HG03460 (cell line): ENCODE measurements at regions not wholly inside any gene's neighbourhood (a gene's known extent, or its start where the extent isn't known, plus 50 kb on each side); places are given as distances from the start of the nearest gene placed in this dataset.

Source experiments
- ATAC-seq: cut with Tn5 transposase; IDR thresholded peaks from one replicate; pipeline ENCODE4 v1.9.1; 2021; ENCODE audit not compliant: unreplicated experiment

DNA sequence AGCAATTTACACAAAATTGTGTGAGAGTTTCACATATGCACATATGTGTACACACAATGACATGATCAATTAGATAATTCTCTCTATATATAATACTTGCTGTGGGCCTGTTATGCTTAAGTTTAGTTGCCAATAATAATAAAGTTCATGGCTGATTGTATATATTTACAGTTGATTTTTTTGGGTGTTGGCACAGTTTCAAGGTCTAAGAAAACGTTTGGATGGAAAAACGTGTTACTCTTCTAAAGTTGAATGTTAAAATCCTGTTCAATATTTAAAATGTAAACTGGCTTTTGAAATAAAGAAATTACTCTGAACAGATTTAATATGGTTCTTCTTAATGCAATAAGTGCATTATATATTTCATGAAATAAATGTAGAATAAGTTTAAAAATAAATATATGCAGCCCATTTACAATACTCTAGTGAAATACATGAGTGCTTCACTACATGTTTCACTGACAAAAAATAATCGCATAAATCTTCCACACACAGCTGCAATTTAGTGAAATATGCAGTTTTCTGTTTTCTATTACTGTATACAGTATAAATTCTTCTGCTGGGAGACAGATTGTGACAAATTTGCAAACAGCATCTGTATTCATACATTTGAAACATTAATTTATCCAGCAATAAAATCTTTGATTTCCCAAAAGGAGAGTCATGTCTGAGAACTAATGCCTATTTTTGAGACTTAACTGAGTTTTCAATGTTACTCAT, 586.9 kb upstream of the KLHL1 start:
- no peak for ATAC-seq

DNA sequence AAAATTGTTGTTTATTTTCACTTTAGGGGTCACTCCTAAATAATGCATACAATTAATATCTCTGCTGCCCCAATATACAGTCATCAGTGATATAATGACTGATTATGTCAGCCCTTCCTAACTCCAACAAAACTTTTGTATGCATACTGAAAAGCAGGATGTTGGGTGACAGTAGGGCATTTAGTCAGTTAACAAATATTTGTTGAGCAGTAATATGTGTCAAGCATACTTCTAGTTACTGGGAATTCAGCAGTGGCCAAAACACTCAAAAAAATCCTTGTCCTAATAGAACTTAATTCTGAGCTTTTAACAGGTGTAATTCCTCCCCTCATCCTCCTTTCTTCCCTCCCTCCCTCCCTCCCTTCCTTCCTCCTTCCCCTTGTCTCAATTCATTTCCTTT, 560.7 kb upstream of the KLHL1 start:
- ATAC-seq, result no peak

DNA sequence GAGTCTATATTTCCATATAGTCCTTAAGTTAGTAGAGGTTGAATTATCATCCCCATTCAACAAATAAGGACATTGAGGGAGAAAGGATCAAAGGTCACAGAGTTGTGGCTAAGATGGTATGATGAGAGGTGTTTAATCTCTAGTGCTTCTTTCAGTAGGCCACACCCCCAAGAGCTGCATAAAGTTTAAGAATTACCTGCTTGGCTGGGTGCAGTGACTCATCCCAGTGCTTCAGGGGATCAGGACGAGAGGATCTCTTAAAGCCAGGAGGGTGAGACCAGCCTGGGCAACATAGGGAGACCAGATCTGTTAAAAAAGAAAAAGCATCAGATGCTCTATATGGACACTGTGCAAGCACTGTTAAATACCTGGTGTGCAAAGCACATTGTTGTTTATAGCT, 560.0 kb upstream of the KLHL1 start:
- no peak for ATAC-seq

DNA sequence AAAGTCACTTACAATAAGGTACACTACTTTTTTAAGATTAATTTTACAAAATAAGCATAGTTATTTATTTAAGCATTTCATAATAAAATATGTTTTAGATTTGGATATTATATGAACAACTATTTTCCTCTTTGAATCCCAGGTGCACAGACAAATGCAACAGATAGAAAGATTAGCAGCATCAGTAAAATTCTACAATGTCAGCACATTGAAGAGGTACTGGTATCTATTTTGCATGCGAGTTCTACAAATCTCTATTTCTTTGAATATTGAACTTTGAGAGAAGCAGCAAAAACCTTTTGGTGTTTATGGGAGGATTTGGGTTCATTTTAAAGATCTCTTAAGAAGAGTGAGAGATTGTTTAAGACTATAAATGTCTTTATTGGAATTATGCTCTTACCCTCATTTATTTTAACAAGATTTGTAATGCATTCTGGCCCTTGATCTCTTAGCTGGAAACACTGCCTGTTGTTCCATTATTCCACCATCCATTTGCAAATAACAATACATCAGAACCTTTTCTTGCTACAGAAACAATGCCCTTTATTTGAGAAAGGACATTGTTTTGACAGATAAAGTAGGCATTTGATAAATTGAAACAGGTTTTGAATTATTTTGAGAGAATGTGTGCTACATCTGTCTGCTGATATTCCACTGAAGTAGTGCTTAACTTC, 558.8 kb upstream of the KLHL1 start:
- ATAC-seq, result no peak

DNA sequence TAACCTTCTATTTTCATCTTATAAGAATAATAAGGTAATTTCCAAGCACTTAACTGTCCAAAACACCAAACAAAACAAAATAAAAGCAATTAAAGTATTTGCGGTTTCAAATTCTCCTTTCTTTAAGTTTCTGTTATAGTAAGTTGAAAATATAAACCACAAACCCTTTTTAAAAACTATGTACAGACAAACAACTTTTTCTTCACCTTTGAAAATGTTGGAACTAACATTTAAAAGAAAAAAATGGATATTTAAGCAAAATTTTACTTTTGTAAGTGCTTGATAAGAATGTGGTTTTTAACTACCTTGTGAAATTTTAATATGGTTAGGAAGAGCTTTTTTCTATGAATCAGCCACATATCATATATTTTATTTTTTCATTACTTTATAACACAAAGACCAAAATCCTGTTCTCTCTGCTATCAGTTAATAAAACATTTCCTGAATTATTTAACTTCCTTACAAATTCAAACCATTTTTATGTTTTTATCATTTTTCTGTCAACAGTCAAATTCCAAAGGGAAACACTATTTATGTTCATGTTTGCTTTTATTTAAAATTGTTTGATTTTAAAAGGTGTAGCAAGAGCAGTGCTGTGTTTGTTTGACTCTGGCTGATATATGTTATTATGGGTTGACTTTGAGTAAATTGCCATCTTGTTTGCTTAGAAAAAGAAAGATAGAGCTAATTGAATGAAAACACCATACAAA, 554.1 kb upstream of the KLHL1 start:
- ATAC-seq, result no peak

DNA sequence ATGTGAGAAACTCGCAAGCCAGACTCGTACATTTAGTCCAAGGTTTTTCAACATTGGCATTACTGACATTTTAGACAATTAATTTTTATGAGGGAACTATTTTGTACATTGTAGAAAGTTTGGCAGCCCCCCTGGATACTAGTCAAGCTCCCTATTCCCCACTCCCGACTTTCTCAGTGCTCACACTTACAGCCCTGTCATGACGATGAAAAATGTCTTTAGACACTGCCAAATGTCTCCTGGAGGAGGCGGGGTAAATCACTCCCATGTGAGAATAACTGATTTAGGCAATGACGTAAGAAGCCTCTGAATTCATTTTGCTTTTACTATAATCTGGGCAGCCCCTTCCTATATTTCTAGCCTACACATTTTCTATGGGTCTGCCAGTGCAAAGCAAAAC, 535.8 kb upstream of the KLHL1 start:
- no peak for ATAC-seq

DNA sequence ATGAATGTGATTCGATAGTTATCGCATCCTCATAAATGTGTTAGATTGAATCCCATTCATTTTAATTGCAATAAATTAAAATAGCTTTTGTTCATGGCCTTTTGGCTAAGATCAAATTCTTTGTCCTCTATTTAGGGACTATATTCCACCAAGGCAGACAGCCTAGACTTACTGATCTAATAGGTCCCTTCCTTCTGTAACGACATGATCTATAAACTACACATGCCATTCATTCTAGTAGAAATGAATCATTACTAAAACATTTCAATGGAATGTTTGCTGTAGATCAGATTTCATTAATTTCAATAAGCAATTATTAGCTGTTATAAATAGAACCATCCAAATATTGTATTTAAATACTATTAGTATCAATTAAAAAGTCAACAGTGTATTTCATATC, 526.6 kb upstream of the KLHL1 start:
- no peak for ATAC-seq

DNA sequence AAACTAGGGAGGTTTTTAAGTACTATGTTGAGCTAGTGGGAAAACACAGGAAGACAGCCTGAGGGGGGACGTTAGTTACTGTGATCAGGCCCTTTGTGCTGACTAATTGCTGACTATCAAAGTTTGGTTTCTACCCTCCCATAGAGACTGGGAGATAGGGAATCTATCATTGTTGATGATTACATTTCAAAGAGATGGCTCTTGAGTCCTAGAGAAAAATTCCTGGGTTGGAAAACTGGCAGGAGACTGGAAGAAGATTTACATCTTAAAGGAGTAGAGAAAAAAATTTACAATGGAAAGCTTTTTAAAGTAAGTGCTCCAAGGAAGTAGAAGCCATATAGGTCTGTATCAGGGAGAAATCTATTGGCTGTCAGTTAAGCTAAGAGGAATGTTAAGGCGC, 522.0 kb upstream of the KLHL1 start:
- ATAC-seq, result no peak

DNA sequence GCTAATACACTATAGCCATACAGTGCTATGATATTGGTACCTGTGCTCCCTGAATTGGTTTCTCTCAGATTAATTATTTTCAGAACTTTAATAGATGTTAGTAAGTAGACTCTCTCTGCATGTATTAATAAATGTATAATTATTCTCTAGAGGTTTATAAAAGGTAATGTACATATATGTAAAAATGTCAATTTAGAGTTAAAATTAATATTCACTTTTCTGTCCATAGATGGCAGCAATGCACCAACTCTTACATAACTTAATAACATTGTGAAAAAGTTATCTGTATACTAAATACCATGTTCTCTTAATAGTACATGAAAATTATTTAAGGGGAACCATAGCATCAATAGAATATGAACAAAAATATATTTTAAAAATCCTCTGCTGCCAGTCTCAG, 515.0 kb upstream of the KLHL1 start:
- ATAC-seq, result no peak

DNA sequence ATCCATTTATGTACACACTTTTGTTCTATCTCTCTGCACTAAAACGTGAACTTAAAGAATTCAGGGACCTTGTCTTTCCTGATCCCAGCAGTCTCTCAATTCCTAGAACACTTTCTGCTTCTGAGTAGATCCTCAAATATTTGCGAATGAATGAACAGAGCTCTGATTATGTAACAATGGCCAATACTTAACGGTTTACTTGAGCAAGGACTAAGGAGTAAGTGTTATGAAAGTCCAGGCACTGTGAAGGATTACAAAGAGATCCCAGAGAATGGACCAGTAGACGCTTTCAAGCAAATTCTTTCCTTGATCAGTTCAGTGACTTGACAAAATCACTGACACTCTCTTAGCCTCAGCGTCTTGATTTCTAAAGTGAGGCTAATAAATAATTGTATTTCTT, 514.5 kb upstream of the KLHL1 start:
- ATAC-seq, result no peak

DNA sequence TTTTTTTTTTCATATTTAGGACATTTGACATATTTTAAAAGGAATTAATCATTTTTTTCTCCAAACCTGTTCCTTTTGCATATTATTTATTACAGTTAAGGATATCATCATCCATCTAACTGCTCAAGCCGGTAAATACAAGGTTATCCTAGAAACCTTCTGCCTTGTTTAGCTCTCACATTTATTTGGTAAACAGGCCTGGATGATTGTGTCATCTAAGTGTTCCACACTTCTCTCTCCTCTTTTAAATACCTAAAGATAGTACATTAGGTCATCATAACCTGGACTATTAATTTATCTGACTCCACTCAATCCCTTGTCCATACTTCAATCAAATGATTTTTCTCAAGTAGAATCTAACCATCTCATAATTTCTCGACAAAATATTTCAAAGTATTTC, 511.7 kb upstream of the KLHL1 start:
- no peak for ATAC-seq

DNA sequence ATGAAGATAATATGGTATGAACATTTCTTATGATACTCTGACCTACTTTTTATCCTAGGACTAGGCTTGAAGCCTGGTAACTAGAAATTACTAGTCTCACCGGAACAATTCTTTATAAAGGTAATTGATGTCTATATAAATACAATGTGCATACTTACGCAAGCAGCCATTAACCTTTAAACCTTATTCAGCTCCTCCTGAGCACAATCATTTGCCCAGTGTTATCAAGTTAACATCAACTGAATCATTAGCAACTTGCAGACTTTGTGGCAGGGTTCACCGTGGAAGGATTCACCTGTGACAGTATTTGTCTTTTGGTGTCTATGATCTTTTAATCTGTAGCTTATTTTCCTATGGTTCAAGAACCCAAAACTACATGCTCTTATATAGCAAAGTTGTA, 508.6 kb upstream of the KLHL1 start:
- no peak for ATAC-seq

DNA sequence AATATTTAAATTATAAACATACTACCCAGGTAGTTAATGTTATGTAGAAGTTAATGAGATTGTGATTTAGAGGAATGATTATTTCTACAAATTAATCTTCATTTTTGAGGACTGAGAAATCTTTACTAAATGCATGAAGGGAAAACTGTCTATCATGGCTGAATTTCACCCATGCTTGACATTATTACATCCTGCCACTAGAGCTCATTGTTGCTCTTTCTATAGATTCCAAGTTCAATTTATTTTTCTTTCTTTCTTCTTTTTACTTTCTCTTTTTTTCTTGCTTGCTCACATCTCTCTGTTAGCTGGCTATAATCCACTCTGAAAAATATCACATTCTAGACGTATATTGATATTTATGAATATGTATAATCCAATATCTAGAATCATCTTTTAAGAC, 505.0 kb upstream of the KLHL1 start:
- no peak for ATAC-seq

DNA sequence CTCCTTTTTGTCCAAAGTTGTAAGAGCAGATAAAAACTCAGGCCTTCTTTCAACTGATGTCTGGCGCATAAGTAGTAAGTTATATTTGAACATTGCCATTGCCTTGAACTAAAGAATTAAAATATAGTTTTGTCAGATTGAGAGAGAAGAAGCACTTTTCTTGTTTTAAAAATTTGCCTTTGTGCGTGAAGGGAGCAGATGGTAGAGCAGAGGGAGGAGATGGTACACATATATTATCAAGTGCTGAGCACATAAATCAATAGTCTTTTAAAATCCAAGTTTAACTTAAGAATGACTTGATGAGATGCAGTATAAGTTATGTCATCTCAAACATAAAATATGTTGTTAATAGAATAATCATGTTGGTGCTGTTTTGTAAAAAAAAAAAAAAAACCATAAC, 504.6 kb upstream of the KLHL1 start:
- no peak for ATAC-seq

DNA sequence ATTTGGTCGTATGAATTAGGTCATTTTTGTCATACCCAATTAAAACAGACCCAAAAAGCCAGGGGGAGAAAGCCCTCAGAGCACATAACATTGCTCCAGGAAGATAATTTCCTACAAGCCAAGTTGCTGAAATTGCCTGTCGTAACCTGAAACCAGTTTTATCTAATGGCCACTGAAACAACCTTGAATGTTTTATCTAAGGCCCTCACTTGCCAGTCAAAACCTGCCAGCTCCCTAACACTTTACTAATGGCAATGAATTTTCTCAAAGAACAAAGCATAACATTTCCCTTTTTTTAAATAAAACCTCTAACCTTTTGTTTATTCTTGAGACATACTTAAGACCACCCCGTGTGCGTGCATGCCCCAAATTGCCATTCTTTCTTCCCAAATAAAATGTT, 496.2 kb upstream of the KLHL1 start:
- ATAC-seq, result no peak

DNA sequence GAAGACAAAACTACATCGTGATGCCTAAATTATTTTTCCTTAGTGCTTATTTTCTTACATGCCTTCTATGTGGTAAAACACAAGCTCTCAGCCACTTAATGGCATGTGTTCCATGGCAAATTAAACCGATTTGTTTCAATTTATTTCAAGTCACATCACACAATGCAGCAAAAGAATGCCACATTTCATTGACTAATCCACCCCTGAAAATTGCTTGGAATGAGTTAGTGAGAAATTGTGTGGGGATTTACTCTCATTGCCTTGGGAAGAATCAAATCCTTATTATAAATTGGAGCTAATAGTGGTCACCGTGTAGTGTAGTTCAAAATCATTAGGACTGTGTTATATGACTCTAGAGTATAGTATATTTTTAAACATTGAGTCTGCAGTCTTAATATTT, 485.5 kb upstream of the KLHL1 start:
- no peak for ATAC-seq

DNA sequence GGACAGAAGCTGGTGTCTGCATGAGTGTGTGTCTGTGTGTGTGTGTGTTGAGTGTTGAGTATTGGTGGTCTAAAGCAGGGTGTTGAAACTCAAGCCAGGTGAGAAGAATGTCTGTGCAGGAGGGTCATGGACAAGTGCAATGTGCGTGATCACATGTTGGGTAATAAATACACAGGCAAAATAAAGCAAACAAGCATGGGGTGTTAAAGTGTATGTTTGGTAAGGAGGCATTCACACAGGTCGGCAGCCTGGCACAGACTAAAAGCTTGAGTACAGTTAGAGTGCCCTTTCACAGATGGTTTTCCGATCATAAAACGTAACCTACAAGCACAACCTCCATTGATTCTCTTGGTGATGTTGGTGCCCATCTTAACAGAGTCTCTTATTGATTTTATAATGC, 476.9 kb upstream of the KLHL1 start:
- no peak for ATAC-seq

DNA sequence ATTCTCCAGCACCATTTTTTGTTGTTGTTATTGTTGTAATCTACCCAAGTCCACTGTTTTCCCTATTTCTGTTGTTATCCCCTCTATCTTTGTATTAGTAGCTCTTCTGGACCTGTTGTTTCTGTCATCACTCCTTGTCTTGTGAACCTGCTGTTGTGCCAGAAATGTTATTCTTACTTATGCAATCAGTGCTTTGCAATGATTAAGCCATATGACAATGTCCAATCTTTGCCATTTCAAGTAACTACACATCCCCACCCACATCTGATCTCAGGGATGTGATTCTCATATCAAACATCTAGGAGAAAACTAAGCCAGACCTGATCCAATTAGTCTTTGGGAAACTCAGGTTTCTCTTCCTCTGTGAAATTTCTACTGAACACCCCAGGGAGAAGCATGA, 472.6 kb upstream of the KLHL1 start:
- ATAC-seq, result no peak

DNA sequence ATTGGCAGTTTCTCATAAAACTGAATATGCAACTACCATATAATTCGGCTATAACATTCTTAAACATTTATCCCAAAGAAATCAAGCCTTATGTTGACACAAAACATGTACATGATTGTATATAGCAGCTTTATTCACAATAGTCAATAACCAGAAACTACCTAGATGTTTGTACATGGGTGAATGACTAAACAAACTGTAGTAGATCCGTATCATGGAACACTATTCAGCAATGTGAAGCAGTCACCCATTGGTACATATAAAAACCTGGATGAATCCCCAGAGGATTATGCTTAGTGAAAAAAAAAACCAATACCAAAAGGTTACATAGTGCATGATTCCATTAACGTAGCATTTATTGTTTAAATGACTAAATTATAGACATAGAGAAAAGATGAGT, 471.7 kb upstream of the KLHL1 start:
- no peak for ATAC-seq

DNA sequence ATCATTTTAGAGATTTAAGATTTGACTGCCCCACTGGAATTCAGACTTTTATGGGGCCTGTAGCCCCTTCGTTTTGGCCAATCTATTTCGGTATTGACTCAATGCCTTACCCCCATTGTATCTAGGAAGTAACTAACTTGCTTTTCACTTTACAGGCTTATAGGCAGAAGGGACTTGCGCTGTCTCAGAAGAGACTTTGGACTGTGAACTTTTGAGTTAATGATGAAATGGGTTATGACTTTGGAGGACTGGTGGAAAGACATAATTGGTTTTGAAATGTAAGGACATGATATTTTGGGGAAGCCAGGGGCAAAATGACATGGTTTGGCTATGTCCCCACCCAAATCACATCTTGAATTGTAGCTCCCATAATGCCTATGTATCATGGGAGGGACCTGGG, 463.0 kb upstream of the KLHL1 start:
- ATAC-seq, result no peak

DNA sequence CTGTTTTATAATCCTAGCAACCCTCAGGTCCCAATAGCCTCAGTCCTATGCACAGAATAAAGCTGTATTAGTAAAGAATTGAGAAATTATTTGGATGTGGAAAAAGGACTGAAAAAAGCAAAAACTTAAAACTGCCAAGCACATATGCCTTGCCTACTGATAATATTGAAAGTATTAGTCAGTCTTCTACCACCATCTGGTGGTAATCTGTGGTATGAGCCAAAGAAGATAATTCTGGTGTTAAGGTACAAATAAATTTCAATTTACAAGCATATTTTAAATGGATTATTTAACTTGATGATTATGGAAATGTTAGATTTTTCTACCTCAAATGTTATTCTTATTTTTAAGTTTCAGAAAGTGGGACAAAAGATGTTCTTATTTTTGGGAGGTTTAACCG, 460.3 kb upstream of the KLHL1 start:
- ATAC-seq, result peak; percentile 68

DNA sequence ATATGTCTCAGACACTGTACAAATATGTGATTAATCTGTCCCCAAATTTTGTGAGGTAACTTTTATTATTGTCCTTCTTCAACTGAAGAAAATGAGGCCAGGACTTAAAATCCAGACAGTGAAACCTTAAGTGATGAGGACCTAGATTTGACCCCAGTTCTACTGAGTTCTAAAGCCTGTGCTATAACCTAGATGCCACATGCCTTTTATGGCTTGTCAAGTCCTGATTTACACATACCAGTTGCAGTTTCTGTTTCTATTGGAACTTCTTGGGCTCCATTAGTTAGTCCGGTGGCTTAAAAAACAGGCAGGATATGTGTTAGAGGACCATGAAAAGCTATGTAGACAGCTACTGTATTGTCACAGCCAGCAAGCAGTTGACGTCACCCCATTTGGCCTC, 436.5 kb upstream of the KLHL1 start:
- no peak for ATAC-seq
